ENCODE measurements at regions not wholly inside any gene's neighbourhood (a gene's known extent, or its start where the extent isn't known, plus 50 kb on each side); places are given as distances from the start of the nearest gene placed in this dataset.
"Not testable (repeated sequence)": the region's sequence is repeated elsewhere in the genome, so short reads cannot be mapped to it uniquely, and the experiment has no call there.

GRCh38 chr6:16904957-16905356 lies 143.7 kb upstream of the ATXN1 start:
- DNase-seq: no peak

DNA sequence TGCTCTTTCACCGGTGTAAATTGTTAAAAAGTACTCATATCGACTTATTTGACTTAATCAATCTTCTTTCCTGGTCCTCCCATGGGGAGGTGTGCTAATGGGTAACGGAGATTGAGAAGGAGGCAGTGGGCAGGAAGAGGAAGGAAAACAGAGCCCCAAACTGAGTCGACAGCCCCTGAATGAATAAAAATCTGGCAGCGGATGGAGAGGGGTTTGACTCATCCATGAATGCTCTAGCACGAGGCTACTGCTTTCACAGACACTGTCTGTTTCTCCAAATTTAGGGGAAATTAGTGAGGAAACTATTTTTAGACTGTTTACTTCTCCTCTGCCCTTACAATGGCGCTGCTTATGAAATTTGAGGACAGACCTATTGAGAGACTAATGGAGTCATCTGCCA lies 142.2 kb upstream of the ATXN1 start:
- no peak for DNase-seq

DNA sequence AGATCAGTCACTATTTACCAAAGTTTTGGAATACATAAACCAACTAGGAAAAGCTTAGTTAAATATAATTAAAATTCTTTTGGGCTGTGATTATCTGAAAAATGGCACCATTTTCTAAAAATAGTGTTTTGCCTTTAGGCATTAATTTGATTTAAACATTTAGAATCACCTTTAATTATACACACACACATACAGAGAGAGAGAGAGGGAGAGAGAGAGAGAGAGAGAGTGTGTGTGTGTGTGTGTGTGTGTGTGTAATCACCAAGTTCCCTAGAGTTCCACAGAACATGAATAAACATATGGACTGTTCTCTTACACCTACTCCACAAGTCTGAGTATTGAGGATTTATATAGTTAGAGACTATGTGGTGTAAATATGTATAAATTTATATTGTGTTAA lies 141.2 kb upstream of the ATXN1 start:
- DNase-seq: no peak

- no peak for DNase-seq
Measured at GRCh38 chr6:16901782-16902181, 140.5 kb upstream of the ATXN1 start.

- no peak for DNase-seq
Measured at GRCh38 chr6:16901306-16901705, 140.0 kb upstream of the ATXN1 start.

DNA sequence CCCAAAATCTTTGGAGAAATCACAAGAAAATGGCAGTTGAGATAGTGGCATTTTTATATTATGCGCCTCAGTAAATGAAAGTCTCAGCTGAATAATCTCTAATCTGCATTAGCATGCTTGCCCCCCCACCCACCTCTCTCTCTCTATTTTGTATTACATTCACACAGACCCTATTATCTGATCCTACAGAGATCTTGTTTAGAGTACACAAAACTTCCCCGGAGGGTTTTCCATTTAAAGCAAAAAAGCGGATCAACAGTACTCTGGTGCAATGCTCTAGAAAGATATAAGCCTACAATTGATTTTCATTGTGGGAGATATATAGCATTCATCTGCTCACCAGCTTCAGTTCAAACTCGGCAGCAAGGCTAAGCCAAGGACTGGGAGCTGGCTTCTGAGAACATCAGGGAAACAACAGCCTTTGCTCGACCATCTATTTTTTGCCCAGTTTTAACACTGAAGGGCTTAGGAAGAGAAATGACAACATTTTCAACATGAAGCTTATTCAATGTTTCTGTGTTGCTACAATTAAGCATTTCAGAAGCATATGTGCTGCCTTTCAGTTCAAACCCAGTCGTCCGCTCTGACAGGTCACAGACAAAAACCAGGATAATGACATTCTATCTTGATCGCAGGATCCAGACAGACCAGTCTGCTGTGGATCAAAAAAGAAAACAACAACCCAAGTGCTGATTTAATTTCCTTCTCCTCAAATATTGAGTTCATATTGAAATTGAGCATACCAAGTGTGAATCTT lies 137.6 kb upstream of the ATXN1 start:
- no peak for DNase-seq

DNA sequence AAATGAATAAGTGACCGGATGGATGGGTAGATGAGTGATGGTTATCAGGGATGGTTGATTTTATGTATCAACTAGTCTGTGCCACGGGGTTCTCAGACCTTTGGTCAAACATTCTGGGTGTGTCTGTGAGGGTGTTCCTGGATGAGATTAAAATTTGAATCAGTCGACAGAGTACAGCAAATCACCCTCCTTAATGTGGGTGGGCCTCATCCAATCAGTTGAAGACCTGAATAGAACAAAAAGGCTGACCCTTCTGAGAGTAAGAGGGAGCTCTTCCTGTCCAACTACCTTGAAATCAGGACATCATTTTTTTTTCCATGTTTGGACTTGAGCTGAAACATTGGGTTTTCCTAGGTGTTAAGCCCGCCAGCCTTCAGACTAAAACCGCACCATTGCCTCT lies 136.4 kb upstream of the ATXN1 start:
- DNase-seq: no peak

DNA sequence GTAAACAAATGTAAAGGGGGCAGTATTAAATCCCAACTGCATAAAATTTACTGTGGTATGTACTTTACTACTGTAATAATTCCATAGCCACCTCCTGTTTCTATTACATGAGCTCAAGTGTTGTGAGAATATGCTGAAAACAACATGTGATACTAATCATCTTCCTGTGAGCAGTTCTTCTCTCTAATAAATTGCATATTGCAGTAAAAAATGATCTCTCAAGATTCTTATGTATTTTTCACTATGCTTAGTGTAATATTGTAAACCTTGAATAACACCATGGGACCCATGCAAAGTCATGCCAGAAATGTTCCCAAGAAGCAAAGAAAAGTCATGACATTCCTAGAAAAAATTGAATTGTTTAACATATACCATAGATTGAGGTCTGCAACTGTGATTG lies 133.0 kb upstream of the ATXN1 start:
- no peak for DNase-seq

DNA sequence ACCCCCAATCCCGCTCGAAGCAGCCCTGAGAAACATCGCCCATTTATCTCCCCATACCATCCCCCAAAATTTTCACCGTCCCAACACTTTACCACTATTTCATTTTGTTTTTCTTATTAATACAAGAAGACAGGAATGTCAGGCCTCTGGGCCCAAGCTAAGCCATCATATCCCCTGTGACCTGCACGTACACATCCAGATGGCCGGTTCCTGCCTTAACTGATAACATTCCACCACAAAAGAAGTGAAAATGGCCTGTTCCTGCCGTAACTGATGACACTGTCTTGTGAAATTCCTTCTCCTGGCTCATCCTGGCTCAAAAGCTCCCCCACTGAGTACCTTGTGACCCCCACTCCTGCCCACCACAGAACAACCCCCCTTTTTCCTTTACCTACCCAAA lies 129.8 kb upstream of the ATXN1 start:
- not testable (repeated sequence) for DNase-seq

DNA sequence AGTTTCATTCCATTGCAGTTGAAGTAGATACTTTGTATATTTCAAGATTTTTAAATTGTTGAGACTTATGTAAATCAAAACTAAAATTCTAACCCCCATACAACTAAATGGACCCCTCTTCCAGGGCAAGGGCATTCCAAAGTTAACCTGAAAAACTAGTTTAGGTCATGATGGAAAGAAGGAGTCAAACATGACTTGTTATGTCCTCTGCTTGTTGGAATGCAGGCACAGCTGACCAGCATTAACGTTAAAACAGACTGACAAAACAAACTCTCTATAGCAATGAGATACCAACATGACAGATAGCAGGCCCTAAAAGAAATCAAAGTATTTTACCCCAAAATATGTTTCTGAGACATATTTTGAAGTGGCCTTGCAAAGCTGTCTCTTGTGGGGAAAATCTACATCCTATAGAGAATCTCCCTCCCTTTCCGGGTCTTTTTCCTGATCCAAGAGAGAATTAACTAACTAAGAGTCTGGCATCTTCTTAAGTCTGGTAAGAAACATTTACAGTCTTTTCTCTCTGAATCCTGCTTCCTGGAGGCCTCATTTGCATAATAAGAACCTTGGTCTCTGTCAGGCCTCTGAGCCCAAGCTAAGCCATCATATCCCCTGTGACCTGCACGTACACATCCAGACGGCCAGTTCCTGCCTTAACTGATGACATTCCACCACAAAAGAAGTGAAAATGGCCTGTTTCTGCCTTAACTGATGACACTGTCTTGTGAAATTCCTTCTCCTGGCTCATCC lies 124.3 kb upstream of the ATXN1 start:
- no peak for DNase-seq

DNA sequence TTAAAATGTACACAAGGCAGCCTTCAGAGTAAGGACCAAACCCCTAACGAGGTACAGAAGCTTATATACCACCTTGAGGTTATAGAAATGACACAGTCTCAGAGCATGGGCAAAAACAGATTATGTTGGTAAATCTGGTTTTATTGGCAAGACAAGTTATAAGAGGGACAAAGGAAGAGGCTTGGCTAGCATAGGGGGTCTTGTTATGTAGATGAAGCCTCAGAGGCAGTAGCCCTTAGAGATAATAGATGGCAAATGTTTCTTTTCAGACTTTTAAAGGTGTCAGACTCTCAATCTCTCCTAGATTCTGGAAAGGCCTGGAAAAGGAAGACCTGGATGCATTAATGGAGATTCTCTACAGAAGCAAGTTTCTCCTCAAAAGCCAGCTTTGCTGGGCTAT lies 123.3 kb upstream of the ATXN1 start:
- no peak for DNase-seq

DNA sequence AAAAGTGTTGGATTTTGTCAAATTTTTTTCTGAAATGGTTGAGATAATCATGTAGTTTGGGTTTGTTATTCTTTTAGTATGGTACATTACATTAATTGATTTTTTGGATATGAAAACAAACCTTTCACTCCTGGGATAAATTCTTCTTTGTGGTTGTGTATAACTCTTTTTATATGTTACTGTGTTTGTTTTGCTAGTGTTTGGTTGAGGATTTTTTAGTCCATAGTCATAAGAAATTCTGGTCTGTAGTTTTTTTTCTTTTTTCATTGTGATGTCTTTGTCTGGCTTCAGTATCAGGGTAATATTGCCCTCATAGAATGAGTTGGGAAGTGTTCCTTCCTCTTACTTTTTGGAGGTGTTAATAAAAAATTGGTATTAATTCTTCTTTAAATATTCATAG lies 122.2 kb upstream of the ATXN1 start:
- no peak for DNase-seq

GRCh38 chr6:16882230-16882629 lies 121.0 kb upstream of the ATXN1 start:
- DNase-seq: no peak

DNA sequence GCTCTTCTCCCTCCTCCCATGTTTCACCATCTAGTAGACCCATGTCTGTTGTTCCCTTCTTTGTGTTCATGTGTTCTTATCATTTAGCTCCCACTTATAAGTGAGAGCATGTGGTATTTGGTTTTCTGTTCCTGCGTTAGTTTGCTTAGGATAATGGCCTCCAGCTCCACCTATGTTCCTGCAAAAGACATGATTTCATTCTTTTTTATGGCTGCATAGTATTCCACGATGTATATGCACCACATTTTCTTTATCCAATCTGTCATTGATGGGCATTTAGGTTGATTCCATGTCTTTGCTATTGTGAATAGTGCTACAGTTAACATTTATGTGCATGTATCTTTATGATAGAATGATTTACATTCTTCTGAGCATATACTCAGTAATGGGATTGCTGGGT lies 115.6 kb upstream of the ATXN1 start:
- not testable (repeated sequence) for DNase-seq

DNA sequence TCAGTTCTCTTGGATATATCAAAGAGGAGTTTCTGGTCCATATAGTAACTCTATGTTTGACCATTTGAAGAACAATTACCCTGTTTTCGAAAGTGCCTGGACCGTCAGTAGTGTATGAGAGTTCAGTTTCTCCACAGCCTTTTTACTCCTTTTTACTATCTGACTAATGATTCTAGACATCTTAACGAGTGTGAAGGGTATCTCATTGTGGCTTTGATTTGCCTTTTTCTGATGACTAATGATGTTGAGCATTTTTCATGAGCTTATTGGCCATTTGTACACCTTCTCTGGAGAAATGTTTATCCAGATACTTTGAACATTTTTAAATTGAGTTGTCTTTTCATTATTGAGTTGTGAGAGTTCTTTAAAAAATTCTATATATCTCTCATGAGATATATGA lies 114.9 kb upstream of the ATXN1 start:
- DNase-seq: no peak

GRCh38 chr6:16873698-16874097 lies 112.4 kb upstream of the ATXN1 start:
- no peak for DNase-seq

GRCh38 chr6:16872543-16873235 lies 111.4 kb upstream of the ATXN1 start:
- no peak for DNase-seq

GRCh38 chr6:16871047-16871446 lies 109.8 kb upstream of the ATXN1 start:
- no peak for DNase-seq

DNA sequence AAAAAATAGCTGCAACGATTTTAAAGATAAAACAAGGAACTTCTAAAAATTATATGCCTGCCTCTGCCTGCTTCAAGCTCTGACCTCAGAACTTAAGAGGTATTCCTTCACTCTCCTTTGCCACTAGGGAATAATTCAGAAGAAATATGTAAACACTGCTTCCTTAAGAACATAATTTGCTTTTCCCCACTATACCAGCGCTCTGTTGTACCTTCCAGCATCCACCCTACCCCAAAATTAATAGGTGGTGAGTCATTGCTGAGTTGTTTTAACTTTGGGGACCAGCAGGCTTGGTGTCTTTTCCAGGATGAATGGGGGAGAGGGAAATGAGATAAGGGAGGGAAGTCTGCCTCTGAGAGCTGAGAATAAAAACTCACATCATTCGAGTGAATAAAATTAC lies 107.7 kb upstream of the ATXN1 start:
- DNase-seq: no peak

DNA sequence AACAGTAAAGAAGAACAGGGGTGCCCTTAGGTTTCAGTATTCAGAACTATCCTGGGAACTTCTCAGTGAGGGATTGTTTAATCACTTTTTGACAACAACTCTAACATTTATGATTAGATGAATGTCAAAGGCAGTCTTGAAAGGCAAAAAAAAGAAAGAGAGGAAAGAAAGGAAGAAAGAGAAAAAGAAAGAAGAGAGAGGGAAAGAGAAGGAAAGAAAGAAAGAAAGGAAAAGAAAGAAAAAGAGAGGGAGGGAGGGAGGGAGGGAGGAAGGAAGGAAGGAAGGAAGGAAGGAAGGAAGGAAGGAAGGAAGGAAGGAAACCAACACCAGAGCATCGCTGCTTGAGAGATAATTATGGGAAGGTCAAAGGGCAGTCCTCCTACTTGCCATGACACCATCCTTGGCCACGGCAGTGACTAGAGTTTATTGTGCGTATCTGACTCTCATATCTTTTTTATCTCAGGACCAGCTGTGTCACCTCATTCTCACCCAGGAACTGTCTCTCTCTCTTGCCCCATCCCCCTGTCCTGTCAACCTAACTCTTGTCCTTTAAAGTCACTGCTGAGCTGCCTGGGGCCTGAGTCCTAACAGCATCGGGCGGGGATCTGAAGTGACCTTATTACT lies 96.8 kb upstream of the ATXN1 start:
- peak; percentile 60 for DNase-seq

DNA sequence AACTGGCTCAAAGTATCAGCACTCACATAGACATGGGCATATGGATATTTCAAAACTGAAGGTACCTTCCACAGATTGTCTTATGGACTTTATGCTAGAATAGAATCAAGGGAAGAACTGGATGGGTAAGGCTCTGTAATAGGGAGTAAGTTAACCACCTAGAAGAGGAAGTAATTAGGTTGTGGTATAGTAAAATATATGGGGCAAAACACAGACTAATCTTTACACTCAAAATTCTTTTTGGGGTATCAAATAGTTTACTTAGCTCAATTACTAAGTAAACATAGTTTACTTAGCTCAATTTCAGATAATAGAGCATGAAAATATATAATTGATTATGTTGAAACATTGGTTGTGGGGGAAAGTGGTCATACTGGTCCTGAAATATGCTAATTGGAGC lies 94.2 kb upstream of the ATXN1 start:
- DNase-seq: no peak

- no peak for DNase-seq
Measured at GRCh38 chr6:16854986-16855385, 93.7 kb upstream of the ATXN1 start.

GRCh38 chr6:16852671-16853070 lies 91.4 kb upstream of the ATXN1 start:
- no peak for DNase-seq

Measured in renal pelvis (tissue), 1 donor.